Stimulated activated effector memory CD8-positive, alpha-beta T cell treated with anti-CD3 and anti-CD28 coated beads, Interleukin-12 subunit alpha, Interleukin-12 subunit beta, amount 100 ng/mL, for 72 hours (primary cell): ENCODE measurements at regions not wholly inside any gene's neighbourhood (a gene's known extent, or its start where the extent isn't known, plus 50 kb on each side); places are given as distances from the start of the nearest gene placed in this dataset.

Experiments
- ATAC-seq: fragments of 150-1000 bp; cut with Tn5 transposase; 2 replicates; pipeline ENCODE4 v1.10.0; 2021
- DNase-seq, 2 donors: peaks; one replicate each; pipeline ENCODE4 v3.0.0; 2021 to 2022; ENCODE audit warnings: low spot score in 2 of 2
- H3K27ac Mint-ChIP-seq: one replicate; pipeline ENCODE4 v1.8.0; 2022; ENCODE audit warnings: mild to moderate bottlenecking, mixed read lengths
- H3K36me3 Mint-ChIP-seq: one replicate; pipeline ENCODE4 v1.8.0; 2022; ENCODE audit warnings: mild to moderate bottlenecking, mixed read lengths
- H3K4me1 Mint-ChIP-seq: one replicate; pipeline ENCODE4 v1.8.0; 2022; ENCODE audit warnings: mixed read lengths
- H3K4me3 Mint-ChIP-seq: one replicate; pipeline ENCODE4 v1.8.0; 2022; ENCODE audit warnings: mild to moderate bottlenecking, mixed read lengths
- H3K9me3 Mint-ChIP-seq: one replicate; pipeline ENCODE4 v1.8.0; 2022; ENCODE audit warnings: mixed read lengths

DNA sequence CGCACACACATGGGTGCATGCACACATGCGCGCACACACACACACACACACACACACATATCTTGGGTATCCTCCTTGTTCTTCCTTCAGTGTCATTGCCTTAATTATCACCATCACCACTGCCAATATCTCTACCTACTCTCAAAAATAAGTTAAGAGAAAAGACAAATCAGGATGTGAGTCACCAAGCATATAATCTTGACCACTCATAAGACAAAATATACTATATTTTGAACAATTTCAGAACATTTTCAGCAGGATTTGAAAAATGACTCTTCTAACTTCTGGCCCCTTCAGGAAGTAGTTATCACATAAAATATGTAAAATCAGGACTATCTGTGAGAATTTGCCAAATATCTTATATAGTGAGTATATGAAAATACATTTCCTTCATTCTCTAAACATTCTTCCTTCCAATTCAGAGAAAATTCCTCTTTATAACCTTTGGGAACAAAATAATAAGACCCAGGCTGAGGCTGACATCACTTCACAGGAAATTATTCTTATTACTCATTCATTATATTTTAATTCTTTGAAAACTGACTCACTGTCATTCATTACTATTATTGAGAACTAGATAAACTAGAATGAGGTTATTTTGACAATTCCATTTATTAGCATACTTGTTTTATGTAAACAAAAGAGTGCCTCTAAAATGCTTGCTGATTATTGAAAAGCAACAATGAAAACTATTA lies 772.0 kb upstream of the ACO1 start:
- Mint-ChIP-seq H3K9me3 (no peaks in the 10 kb centered on the region), H3K27ac (no peak overlapping the region), H3K36me3 (no peaks in the 10 kb centered on the region), H3K4me3 (no peak overlapping the region), H3K4me1 (no peaks in the 10 kb centered on the region)
- ATAC-seq, result no peak
- DNase-seq, result no peak

DNA sequence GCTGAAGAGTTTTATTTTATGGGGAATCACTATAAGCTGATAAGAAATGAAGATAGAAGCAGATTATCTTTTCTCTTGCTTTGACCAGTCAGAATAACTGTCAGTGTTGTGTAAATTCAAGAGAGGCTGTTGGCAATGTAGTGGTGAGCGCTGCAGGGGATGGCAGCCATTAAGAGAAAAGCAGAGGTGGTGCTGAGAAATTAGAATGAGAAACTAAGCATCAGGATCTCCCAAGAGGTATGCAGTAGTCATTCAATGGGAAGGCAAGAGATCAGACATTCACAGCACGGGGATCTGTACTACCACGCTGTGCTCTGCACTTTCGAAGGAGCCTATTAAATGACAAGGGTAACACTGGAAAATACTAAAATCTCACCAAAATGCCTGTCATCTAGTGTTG lies 768.5 kb upstream of the ACO1 start:
- Mint-ChIP-seq H3K9me3 (no peaks in the 10 kb centered on the region), H3K4me1 (no peaks in the 10 kb centered on the region), H3K27ac (no peak overlapping the region), H3K4me3 (no peak overlapping the region), H3K36me3 (no peaks in the 10 kb centered on the region)
- ATAC-seq (no peak), DNase-seq (no peak)

GRCh38 chr9:31623511-31623910 lies 760.9 kb upstream of the ACO1 start:
- DNase-seq (no peak), ATAC-seq (no peak)
- Mint-ChIP-seq H3K4me1 (no peaks in the 10 kb centered on the region), H3K4me3 (no peak overlapping the region), H3K27ac (no peak overlapping the region), H3K9me3 (peaks cover 2% of the 10 kb centered on the region), H3K36me3 (no peaks in the 10 kb centered on the region)

DNA sequence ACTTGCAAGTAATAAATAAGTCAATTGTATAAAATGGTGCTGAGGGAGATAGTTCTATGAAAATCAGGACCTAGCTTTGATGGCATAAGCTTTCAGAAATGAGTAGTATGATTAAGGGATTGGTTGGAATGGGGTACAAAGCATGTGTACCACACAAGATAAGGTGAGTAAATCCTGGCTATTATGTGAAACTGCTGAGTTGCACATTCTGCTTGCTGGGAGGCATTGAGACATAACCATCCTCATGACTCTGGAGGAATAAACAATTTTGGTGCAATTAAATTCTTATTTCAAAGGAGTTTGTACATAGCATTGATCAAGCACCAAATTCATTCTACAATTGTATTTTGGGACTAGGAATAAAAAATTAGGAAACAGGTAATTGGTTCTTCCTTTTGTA lies 755.2 kb upstream of the ACO1 start:
- no peaks in the 10 kb centered on the region for H3K36me3 Mint-ChIP-seq
- H3K4me3 Mint-ChIP-seq, result no peak overlapping the region
- no peaks in the 10 kb centered on the region for H3K9me3 Mint-ChIP-seq
- H3K4me1 Mint-ChIP-seq, result no peaks in the 10 kb centered on the region
- DNase-seq (no peak), ATAC-seq (no peak)
- H3K27ac Mint-ChIP-seq, result no peak overlapping the region

DNA sequence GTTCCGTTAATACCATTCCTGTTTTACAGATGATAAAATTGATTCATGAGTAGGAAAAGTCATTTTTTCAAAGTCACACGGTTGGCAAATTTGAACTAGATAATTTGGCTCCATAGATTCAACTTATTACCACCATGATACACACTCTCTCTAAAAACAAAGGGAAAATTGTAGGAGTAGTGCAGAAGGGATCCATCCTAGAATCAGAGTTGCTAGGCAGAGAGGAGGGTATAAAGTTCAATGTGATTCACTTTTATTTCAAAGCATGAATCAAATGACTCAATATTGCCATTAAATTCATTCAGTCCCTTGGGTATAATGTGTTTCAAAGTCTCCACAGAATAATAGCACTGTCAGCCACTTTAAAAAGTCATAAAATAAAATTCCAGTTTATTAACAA lies 747.2 kb upstream of the ACO1 start:
- Mint-ChIP-seq H3K4me3 (no peak overlapping the region), H3K9me3 (no peaks in the 10 kb centered on the region), H3K27ac (no peak overlapping the region), H3K4me1 (no peaks in the 10 kb centered on the region), H3K36me3 (no peaks in the 10 kb centered on the region)
- ATAC-seq (no peak), DNase-seq (no peak)

DNA sequence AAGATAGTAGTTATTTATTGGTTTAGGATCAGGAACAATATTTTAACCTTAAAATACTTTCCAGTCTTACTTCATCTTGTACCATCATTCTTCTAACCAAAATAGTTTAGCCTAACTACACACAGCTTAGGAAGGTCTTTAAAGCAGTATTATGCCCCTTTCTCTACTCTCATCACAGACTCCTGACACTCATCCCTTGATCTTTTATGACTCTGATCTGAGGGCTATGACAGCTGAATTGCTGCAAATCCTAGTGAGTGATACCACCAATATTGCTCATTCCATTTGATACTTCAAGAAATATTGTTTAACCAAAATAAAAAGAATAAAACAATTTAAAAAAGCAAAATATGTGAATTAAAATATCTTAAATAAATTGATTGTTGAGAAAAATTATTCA lies 746.6 kb upstream of the ACO1 start:
- no peak overlapping the region for H3K4me3 Mint-ChIP-seq
- no peaks in the 10 kb centered on the region for H3K36me3 Mint-ChIP-seq
- no peaks in the 10 kb centered on the region for H3K9me3 Mint-ChIP-seq
- ATAC-seq (no peak), DNase-seq (no peak)
- no peak overlapping the region for H3K27ac Mint-ChIP-seq
- H3K4me1 Mint-ChIP-seq, result no peaks in the 10 kb centered on the region

- DNase-seq, result no peak
- Mint-ChIP-seq H3K4me3 (no peak overlapping the region), H3K36me3 (no peaks in the 10 kb centered on the region), H3K4me1 (no peaks in the 10 kb centered on the region), H3K27ac (no peak overlapping the region), H3K9me3 (no peaks in the 10 kb centered on the region)
- no peak for ATAC-seq
These were observed 745.0 kb upstream of the ACO1 start for GRCh38 chr9:31639451-31639850.

- H3K4me1 Mint-ChIP-seq, result peaks cover 8% of the 10 kb centered on the region
- H3K4me3 Mint-ChIP-seq, result no peak overlapping the region
- peaks cover 5% of the 10 kb centered on the region for H3K9me3 Mint-ChIP-seq
- DNase-seq (no peak), ATAC-seq (no peak)
- no peaks in the 10 kb centered on the region for H3K36me3 Mint-ChIP-seq
- H3K27ac Mint-ChIP-seq, result no peak overlapping the region
These were observed 715.1 kb upstream of the ACO1 start for GRCh38 chr9:31669311-31669710.

GRCh38 chr9:31671011-31671410 lies 713.4 kb upstream of the ACO1 start:
- Mint-ChIP-seq H3K4me3 (no peak overlapping the region), H3K36me3 (no peaks in the 10 kb centered on the region), H3K27ac (peak overlapping the region; percentile 23), H3K4me1 (peaks cover 8% of the 10 kb centered on the region), H3K9me3 (peaks cover 5% of the 10 kb centered on the region)
- ATAC-seq (peak; percentile 76), DNase-seq (no peak)

GRCh38 chr9:31674264-31674663 lies 710.2 kb upstream of the ACO1 start:
- ATAC-seq (peak; percentile 67), DNase-seq (no peak)
- Mint-ChIP-seq H3K4me3 (no peak overlapping the region), H3K27ac (no peak overlapping the region), H3K4me1 (peaks cover 19% of the 10 kb centered on the region), H3K9me3 (peaks cover 3% of the 10 kb centered on the region), H3K36me3 (no peaks in the 10 kb centered on the region)

- peaks cover 6% of the 10 kb centered on the region for H3K9me3 Mint-ChIP-seq
- no peak for DNase-seq
- H3K4me1 Mint-ChIP-seq, result peaks cover 11% of the 10 kb centered on the region
- peak overlapping the region; percentile 52 for H3K27ac Mint-ChIP-seq
- peak overlapping the region; percentile 9 for H3K4me3 Mint-ChIP-seq
- no peaks in the 10 kb centered on the region for H3K36me3 Mint-ChIP-seq
- peak; percentile 46 for ATAC-seq
These were observed 707.0 kb upstream of the ACO1 start for GRCh38 chr9:31677415-31677814.

DNA sequence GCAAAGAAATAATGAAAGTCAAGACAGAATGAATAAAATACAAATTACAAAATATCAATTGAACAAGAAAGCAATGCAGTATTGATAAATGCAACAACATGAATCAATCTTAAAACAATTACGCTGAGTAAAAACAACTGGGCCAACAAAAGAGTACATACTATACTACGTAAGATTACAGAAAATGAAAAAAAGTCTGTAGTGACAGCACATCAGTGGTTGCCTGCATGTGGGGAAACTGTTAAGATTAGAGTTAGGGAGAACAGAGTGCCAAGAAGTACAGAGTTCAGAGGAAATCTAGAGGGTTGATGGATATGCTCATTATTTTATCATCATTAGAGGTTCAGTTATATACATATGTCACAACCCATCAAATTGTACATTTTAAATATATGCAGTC lies 706.6 kb upstream of the ACO1 start:
- peak; percentile 34 for ATAC-seq
- no peak for DNase-seq
- no peaks in the 10 kb centered on the region for H3K36me3 Mint-ChIP-seq
- H3K9me3 Mint-ChIP-seq, result peaks cover 6% of the 10 kb centered on the region
- H3K27ac Mint-ChIP-seq, result peak overlapping the region; percentile 52
- H3K4me3 Mint-ChIP-seq, result peak overlapping the region; percentile 9
- H3K4me1 Mint-ChIP-seq, result peaks cover 11% of the 10 kb centered on the region

GRCh38 chr9:31683116-31683515 lies 701.3 kb upstream of the ACO1 start:
- H3K4me1 Mint-ChIP-seq, result peaks cover under 1% of the 10 kb centered on the region
- no peak for ATAC-seq
- no peaks in the 10 kb centered on the region for H3K36me3 Mint-ChIP-seq
- H3K27ac Mint-ChIP-seq, result no peak overlapping the region
- no peak for DNase-seq
- H3K4me3 Mint-ChIP-seq, result no peak overlapping the region
- peaks cover 8% of the 10 kb centered on the region for H3K9me3 Mint-ChIP-seq

- peaks cover 6% of the 10 kb centered on the region for H3K4me1 Mint-ChIP-seq
- ATAC-seq (no peak), DNase-seq (no peak)
- H3K27ac Mint-ChIP-seq, result no peak overlapping the region
- no peaks in the 10 kb centered on the region for H3K36me3 Mint-ChIP-seq
- no peak overlapping the region for H3K4me3 Mint-ChIP-seq
- H3K9me3 Mint-ChIP-seq, result peaks cover 6% of the 10 kb centered on the region
These were observed 686.5 kb upstream of the ACO1 start for GRCh38 chr9:31697956-31698355.

DNA sequence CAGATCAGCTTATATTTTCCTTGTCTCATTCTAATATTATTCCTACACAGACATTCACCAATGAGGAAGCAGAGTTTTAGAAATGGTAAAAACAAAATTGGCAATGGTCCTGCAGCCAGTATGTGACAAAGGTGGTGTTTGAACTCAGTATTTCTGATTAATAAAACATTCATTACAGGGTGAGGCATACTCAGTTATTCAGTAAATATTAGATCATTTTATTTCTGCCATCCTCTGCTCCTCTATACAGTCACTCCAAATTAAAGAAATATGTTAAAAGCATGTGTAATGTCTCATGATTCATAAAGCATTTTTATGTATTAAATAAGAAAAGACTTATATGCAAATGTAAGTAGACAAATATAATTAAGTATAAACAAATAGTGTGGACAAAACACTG lies 684.6 kb upstream of the ACO1 start:
- Mint-ChIP-seq H3K27ac (peak overlapping the region; percentile 0), H3K9me3 (peaks cover 6% of the 10 kb centered on the region), H3K4me3 (no peak overlapping the region), H3K4me1 (peaks cover 6% of the 10 kb centered on the region), H3K36me3 (no peaks in the 10 kb centered on the region)
- DNase-seq (no peak), ATAC-seq (peak; percentile 62)

GRCh38 chr9:31700252-31701045 lies 684.0 kb upstream of the ACO1 start:
- peak; percentile 89 for ATAC-seq
- H3K9me3 Mint-ChIP-seq, result peaks cover 6% of the 10 kb centered on the region
- peaks cover 6% of the 10 kb centered on the region for H3K4me1 Mint-ChIP-seq
- H3K4me3 Mint-ChIP-seq, result no peak overlapping the region
- no peak for DNase-seq
- H3K27ac Mint-ChIP-seq, result peak overlapping the region; percentile 0
- H3K36me3 Mint-ChIP-seq, result no peaks in the 10 kb centered on the region
